ENCODE measurements at regions not wholly inside any gene's neighbourhood (a gene's known extent, or its start where the extent isn't known, plus 50 kb on each side); places are given as distances from the start of the nearest gene placed in this dataset.

DNA sequence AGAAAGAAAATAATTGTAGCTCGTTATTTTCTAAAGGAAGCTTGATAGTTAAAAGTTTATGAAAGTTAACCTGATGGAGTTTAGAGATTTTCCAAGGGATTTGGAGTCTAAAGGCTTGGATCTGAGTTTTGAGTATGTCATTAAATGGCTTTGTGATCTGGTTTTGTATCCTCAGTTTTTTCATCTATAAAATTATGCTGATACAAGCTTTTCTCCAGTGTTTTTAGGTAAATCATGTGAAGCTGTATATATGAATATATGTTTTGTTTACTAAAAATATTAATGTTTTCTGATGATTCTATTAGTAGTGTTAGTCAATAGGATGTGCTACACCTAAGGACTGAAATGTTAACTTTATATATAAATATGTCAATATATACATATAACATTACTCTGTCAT lies 727.8 kb downstream of the CDH11 start:
- TF ChIP-seq EZH2 (IDR thresholded peaks at IDR 0.05) (no peak), POLR2AphosphoS5 (IDR thresholded peaks at IDR 0.05; ENCODE audit: borderline replicate concordance, low read depth, low read length) (no peak)

All from SK-N-MC (cell line).